Fibroblast of lung (primary cell): ENCODE measurements at regions not wholly inside any gene's neighbourhood (a gene's known extent, or its start where the extent isn't known, plus 50 kb on each side); places are given as distances from the start of the nearest gene placed in this dataset.

Experiments
- EZH2 ChIP-seq: IDR thresholded peaks from 2 replicates; pipeline ENCODE4 v1.5.1; 2012; ENCODE audit warnings: low read length, control low read depth, mild to moderate bottlenecking; ENCODE audit errors: missing control alignments
- TF ChIP-seq, protein P1 (sequence below), 2 donors: IDR thresholded peaks in 1 of 2; conservative IDR thresholded peaks in 1 of 2; 1 replicate in 1 of 2; 2 replicates in 1 of 2; pipeline ENCODE4 v1.5.1; 2011 to 2012; ENCODE audit warnings: low read length in 2 of 2, control low read depth in 1 of 2, inconsistent platforms in 1 of 2, low read depth in 1 of 2, mild to moderate bottlenecking in 1 of 2

DNA sequence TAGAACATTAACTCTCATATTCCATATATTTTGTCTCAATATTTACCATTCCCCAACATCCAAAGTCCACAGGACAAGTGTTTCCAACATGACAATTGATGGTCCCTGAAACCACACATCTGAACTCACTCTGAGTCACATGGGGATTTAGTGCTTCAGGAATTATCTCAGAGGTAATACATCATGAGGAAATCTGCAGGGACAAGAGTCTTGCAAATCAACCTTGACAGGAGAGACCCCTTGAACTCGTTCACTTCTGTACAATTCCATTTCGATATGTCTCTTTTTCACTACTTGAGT lies 119.7 kb upstream of the ABCA1 start:
- TF ChIP-seq, protein P1, sequence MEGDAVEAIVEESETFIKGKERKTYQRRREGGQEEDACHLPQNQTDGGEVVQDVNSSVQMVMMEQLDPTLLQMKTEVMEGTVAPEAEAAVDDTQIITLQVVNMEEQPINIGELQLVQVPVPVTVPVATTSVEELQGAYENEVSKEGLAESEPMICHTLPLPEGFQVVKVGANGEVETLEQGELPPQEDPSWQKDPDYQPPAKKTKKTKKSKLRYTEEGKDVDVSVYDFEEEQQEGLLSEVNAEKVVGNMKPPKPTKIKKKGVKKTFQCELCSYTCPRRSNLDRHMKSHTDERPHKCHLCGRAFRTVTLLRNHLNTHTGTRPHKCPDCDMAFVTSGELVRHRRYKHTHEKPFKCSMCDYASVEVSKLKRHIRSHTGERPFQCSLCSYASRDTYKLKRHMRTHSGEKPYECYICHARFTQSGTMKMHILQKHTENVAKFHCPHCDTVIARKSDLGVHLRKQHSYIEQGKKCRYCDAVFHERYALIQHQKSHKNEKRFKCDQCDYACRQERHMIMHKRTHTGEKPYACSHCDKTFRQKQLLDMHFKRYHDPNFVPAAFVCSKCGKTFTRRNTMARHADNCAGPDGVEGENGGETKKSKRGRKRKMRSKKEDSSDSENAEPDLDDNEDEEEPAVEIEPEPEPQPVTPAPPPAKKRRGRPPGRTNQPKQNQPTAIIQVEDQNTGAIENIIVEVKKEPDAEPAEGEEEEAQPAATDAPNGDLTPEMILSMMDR (conservative IDR thresholded peaks at IDR 0.05 in 1 of 2, IDR thresholded peaks at IDR 0.05 in 1 of 2; ENCODE audit: low read depth in 1 of 2, low read length in 2 of 2) = no peak
- no peak for TF ChIP-seq EZH2
